ENCODE measurements at regions not wholly inside any gene's neighbourhood (a gene's known extent, or its start where the extent isn't known, plus 50 kb on each side); places are given as distances from the start of the nearest gene placed in this dataset.
A peak's percentile ranks its signal among the peaks of the same experiment; 100 is the strongest.

- TF ChIP-seq POLR2AphosphoS5 (IDR thresholded peaks at IDR 0.05; ENCODE audit: low read depth) (no peak), CTCF (IDR thresholded peaks at IDR 0.05; ENCODE audit: insufficient read depth, low read length) (no peak), SPI1 (IDR thresholded peaks at IDR 0.05; ENCODE audit: borderline replicate concordance, low read depth) (no peak), REST (IDR thresholded peaks at IDR 0.05; ENCODE audit: insufficient replicate concordance, low read depth) (no peak), GABPA (IDR thresholded peaks at IDR 0.05; ENCODE audit: low read depth) (no peak)
- Histone ChIP-seq H3K4me3 (replicated peaks; ENCODE audit: insufficient read depth, low read length) (no peak overlapping the region), H3K27me3 (ENCODE audit: insufficient read depth, poor library complexity, severe bottlenecking) (no peaks in the 10 kb centered on the region), H3K27ac (replicated peaks) (no peak overlapping the region)
- no peak for DNase-seq (ENCODE audit: low read depth in 1 of 2, low spot score in 1 of 2)
These were observed 216.2 kb upstream of the LINC00305 start for GRCh38 chr18:64365106-64365505.

- no peak overlapping the region for H3K4me3 ChIP-seq (replicated peaks; ENCODE audit: insufficient read depth, low read length)
- H3K27me3 ChIP-seq (ENCODE audit: insufficient read depth, poor library complexity, severe bottlenecking) = no peaks in the 10 kb centered on the region
- no peak for DNase-seq (ENCODE audit: low read depth in 1 of 2, low spot score in 1 of 2)
- no peak for TF ChIP-seq REST (IDR thresholded peaks at IDR 0.05; ENCODE audit: insufficient replicate concordance, low read depth)
- TF ChIP-seq SPI1 (IDR thresholded peaks at IDR 0.05; ENCODE audit: borderline replicate concordance, low read depth) = no peak
- TF ChIP-seq POLR2AphosphoS5 (IDR thresholded peaks at IDR 0.05; ENCODE audit: low read depth) = no peak
- no peak for TF ChIP-seq CTCF (IDR thresholded peaks at IDR 0.05; ENCODE audit: insufficient read depth, low read length)
- TF ChIP-seq GABPA (IDR thresholded peaks at IDR 0.05; ENCODE audit: low read depth) = no peak
- no peak overlapping the region for H3K27ac ChIP-seq (replicated peaks)
These were observed 188.8 kb upstream of the LINC00305 start for GRCh38 chr18:64337673-64338072.

GRCh38 chr18:64337018-64337417 is 188.1 kb upstream of the LINC00305 start:
- DNase-seq (ENCODE audit: low read depth in 1 of 2, low spot score in 1 of 2) = peak in 1 of 2 experiments; percentile 26
- Histone ChIP-seq H3K27ac (replicated peaks) (no peak overlapping the region), H3K4me3 (replicated peaks; ENCODE audit: insufficient read depth, low read length) (no peak overlapping the region), H3K27me3 (ENCODE audit: insufficient read depth, poor library complexity, severe bottlenecking) (no peaks in the 10 kb centered on the region)
- TF ChIP-seq REST (IDR thresholded peaks at IDR 0.05; ENCODE audit: insufficient replicate concordance, low read depth) (no peak), SPI1 (IDR thresholded peaks at IDR 0.05; ENCODE audit: borderline replicate concordance, low read depth) (peak; percentile 95)

- no peak for TF ChIP-seq SPI1 (IDR thresholded peaks at IDR 0.05; ENCODE audit: borderline replicate concordance, low read depth)
- peaks cover 3% of the 10 kb centered on the region for H3K27me3 ChIP-seq (ENCODE audit: insufficient read depth, poor library complexity, severe bottlenecking)
These were observed 185.9 kb upstream of the LINC00305 start for GRCh38 chr18:64334748-64335147.

More at GRCh38 chr18:64334748-64335147, 185.9 kb upstream of the LINC00305 start:
- no peak overlapping the region for H3K4me3 ChIP-seq (replicated peaks; ENCODE audit: insufficient read depth, low read length)
- no peak for DNase-seq (ENCODE audit: low read depth in 1 of 2, low spot score in 1 of 2)
- H3K27ac ChIP-seq (replicated peaks) = no peak overlapping the region
